IPS DF 6.9 (cell line): ENCODE measurements at regions not wholly inside any gene's neighbourhood (a gene's known extent, or its start where the extent isn't known, plus 50 kb on each side); places are given as distances from the start of the nearest gene placed in this dataset.

Source experiments
- DNase-seq: peaks from one replicate; pipeline ENCODE4 v3.0.0-alpha.2; 2013; ENCODE audit warnings: low read depth, low spot score
- H3K27ac ChIP-seq: one replicate; pipeline ENCODE4 v1.5.1; 2013; ENCODE audit warnings: low read length, control low read depth
- H3K27me3 ChIP-seq: 2 replicates; pipeline ENCODE4 v1.6.1; 2013; ENCODE audit warnings: mild to moderate bottlenecking, low read length; ENCODE audit not compliant: control insufficient read depth, insufficient read depth
- H3K36me3 ChIP-seq: 2 replicates; pipeline ENCODE4 v1.6.1; 2013; ENCODE audit warnings: low read length; ENCODE audit not compliant: control insufficient read depth, insufficient read depth
- H3K4me1 ChIP-seq: 2 replicates; pipeline ENCODE4 v1.6.1; 2013; ENCODE audit warnings: low read length; ENCODE audit not compliant: control insufficient read depth, insufficient read depth
- H3K4me3 ChIP-seq: 2 replicates; pipeline ENCODE4 v1.5.1; 2013; ENCODE audit warnings: mild to moderate bottlenecking, low read length
- H3K9me3 ChIP-seq: 2 replicates; pipeline ENCODE4 v1.6.1; 2013; ENCODE audit warnings: low read length, inconsistent platforms; ENCODE audit not compliant: control insufficient read depth, insufficient read depth
- WGBS: extraction: QIAGEN DNeasy Blood & Tissue Kit; methylation state at CpG from one replicate; pipeline ENCODE4 v1.1.7; 2013; ENCODE audit warnings: mixed read lengths, missing lambda C conversion rate; ENCODE audit not compliant: insufficient read length, insufficient coverage; 5-methylcytosine and 5-hydroxymethylcytosine counted together

DNA sequence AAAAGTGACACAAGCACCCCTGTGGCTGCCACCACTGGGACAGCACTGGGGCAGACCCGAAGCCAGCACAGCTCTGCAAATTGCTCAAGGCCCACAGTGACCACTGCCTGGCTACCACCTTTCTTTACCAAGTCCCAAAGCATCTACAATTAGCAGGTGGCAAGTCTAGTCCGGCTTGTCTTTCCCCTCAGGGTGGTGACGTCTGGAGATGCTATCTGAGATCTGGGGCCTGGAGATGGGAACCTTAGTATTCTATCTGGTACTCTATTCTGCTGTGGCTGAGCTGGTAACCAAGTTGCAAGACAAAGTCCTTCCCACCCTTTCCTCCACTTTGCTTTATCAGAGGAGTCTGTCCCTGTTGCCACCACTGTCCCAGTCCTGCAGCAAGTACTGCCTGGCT is 1010.1 kb upstream of the FLRT2 start:
- WGBS, result no CpG with 5 or more reads among the region's 3 CpGs
- H3K36me3 ChIP-seq, result no peaks in the 10 kb centered on the region
- no peaks in the 10 kb centered on the region for H3K27me3 ChIP-seq
- no peak for DNase-seq
- no peak overlapping the region for H3K27ac ChIP-seq
- no peak overlapping the region for H3K4me3 ChIP-seq
- no peaks in the 10 kb centered on the region for H3K4me1 ChIP-seq
- no peaks in the 10 kb centered on the region for H3K9me3 ChIP-seq

DNA sequence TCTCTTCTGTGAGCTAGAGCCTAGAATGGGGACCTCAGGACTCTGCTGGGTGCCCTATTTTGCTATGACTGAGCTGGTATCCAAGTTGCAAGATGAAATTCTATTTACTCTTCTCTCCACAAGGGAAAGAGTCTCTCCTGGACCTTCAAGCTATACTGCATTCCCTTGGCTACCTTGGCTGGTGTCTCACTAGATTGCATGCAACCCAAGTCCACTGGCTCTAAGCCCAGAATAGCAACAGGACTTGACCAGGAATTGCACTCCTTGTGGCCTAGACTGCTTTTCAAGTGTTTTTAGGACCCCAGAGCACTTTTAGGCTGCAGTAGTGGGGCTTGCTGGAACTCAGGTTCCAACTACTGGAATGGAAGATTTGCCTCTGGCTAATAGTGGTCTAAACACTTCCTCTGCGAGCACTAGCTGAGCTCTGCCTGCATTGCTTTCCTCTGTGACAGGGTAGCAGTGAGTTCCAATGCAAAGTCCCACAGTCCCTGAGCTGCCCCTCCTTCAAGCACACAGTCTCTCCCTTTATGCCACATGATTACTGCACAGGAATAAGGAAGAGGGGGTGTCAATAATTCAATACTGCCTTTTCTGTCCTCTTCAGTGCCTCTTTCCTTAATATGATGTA is 1009.1 kb upstream of the FLRT2 start:
- H3K27me3 ChIP-seq, result no peaks in the 10 kb centered on the region
- H3K9me3 ChIP-seq, result no peaks in the 10 kb centered on the region
- H3K4me3 ChIP-seq, result no peak overlapping the region
- DNase-seq, result no peak
- no peaks in the 10 kb centered on the region for H3K4me1 ChIP-seq
- no CpG with 5 or more reads among the region's 1 CpG for WGBS
- no peak overlapping the region for H3K27ac ChIP-seq
- H3K36me3 ChIP-seq, result no peaks in the 10 kb centered on the region

DNA sequence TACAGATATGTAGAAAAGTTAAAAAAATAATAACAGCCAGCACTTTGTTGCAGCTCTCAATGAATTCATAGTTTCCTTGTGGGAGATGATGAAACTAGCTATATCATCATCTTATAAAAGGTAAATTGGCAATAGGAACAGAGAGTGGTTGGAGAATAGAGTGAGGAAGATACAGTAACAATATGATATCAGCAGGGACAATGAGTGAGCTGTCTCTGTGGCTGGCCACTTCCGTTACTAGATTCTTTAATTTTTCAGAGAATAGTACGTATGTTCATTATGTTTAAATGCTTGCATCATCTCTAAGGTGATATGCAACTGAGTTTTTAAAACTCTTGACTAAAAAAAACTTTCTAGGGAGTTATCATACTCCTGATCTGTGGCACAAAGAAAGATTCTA is 1006.2 kb upstream of the FLRT2 start:
- Histone ChIP-seq H3K4me1 (no peaks in the 10 kb centered on the region), H3K27me3 (no peaks in the 10 kb centered on the region)
- WGBS, result no CpG with 5 or more reads among the region's 2 CpGs

DNA sequence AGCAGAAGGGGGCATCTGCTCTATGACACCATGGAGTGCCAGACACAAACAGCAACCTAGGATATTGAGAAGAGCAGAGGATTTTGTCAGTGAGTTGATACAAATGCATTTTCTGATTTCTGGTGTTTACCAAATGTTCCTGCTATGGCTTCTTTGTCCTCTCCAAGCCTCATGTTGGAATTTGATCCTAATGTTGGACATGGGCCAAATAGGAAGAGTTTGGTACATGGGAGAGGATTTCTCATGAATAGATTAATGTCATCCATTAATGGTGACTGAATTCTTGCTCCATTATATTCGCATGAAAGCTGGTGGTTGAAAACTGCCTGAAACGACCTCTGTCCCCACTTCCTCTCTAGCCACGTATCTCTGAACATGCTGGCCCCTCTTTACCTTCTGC is 1002.2 kb upstream of the FLRT2 start:
- H3K27ac ChIP-seq, result no peak overlapping the region
- H3K4me1 ChIP-seq, result no peaks in the 10 kb centered on the region
- H3K27me3 ChIP-seq, result no peaks in the 10 kb centered on the region
- no peaks in the 10 kb centered on the region for H3K9me3 ChIP-seq
- no peak for DNase-seq
- no CpG with 5 or more reads among the region's 3 CpGs for WGBS
- H3K36me3 ChIP-seq, result no peaks in the 10 kb centered on the region
- H3K4me3 ChIP-seq, result no peak overlapping the region

More for the DNA sequence above, 1006.2 kb upstream of the FLRT2 start:
- DNase-seq, result no peak
- no peak overlapping the region for H3K4me3 ChIP-seq
- no peak overlapping the region for H3K27ac ChIP-seq
- H3K9me3 ChIP-seq, result no peaks in the 10 kb centered on the region
- H3K36me3 ChIP-seq, result no peaks in the 10 kb centered on the region

DNA sequence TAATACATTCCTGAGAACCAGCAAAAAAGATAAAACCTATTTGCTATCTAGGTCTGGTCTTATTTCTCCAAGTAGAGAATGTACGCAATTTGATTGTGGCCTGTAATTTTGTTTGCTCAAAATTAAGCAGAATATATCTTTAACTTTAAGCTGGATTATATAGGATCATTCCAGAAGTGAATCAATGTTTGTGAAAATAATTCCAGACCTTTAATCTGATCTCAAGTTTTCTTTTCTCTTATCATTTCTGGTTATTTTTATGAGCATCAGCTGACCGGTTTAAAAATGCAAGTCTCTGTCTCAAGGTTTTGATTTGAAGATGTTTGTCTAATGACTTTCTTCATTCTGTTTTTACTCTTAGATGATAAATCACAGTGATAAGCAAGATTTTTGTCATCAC is 997.9 kb upstream of the FLRT2 start:
- H3K4me3 ChIP-seq, result no peak overlapping the region
- no peak overlapping the region for H3K27ac ChIP-seq
- DNase-seq, result no peak
- H3K36me3 ChIP-seq, result no peaks in the 10 kb centered on the region
- no peaks in the 10 kb centered on the region for H3K9me3 ChIP-seq
- WGBS, result no CpG with 5 or more reads among the region's 2 CpGs
- H3K4me1 ChIP-seq, result no peaks in the 10 kb centered on the region
- no peaks in the 10 kb centered on the region for H3K27me3 ChIP-seq

DNA sequence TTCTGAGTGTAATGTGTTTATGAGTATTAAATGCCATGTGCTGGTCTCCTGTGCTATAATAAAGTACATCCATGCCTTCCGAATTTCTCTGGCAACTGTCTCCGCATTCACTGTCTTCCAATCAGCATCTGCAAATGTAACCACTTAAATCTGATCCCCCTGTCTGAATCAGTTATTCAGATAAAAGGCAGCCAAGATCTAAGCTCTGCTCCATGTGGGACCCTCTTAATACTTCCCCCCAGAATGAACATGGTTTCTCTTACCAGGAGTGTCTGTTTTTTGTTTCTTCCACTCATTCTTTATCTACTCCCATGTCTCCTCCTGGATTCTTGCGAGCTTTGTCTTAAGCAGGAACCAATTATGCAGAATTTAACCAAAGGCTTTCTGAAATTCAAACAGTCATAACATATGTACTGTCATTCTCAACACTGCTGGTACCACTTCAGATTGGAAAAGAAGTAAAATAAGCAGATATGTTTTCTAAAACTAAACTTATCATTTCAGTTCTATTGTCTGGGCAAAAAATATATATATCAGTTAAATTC is 996.7 kb upstream of the FLRT2 start:
- no peak for DNase-seq
- Histone ChIP-seq H3K4me1 (no peaks in the 10 kb centered on the region), H3K27ac (no peak overlapping the region), H3K4me3 (no peak overlapping the region), H3K27me3 (no peaks in the 10 kb centered on the region), H3K9me3 (no peaks in the 10 kb centered on the region), H3K36me3 (no peaks in the 10 kb centered on the region)
- WGBS, result no CpG with 5 or more reads among the region's 3 CpGs

GRCh38 chr14:84533791-84534190 is 996.2 kb upstream of the FLRT2 start:
- WGBS, result no CpG with 5 or more reads among the region's 4 CpGs
- H3K27ac ChIP-seq, result no peak overlapping the region
- no peak for DNase-seq

DNA sequence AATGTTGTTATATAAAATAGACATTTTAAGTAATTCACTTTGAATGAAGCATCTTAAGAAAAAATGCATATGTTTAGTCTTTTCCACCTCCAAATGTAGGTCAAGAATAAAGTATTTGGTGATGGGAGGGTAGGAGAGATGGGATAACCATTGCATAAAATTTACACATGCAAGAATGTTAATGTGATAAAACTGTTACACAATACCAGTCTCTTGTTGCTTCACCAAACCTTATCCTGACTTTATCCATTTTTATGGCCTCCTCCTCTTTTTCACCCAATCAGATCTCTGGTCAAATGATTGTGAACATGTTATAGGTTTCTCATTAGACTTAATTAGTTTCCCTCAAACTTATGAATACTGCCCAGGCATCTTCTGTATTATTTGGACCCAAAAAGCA is 994.5 kb upstream of the FLRT2 start:
- no peak overlapping the region for H3K27ac ChIP-seq
- no peaks in the 10 kb centered on the region for H3K4me1 ChIP-seq
- no peaks in the 10 kb centered on the region for H3K9me3 ChIP-seq
- H3K36me3 ChIP-seq, result no peaks in the 10 kb centered on the region
- H3K4me3 ChIP-seq, result no peak overlapping the region
- no peak for DNase-seq
- no peaks in the 10 kb centered on the region for H3K27me3 ChIP-seq

More at GRCh38 chr14:84533791-84534190, 996.2 kb upstream of the FLRT2 start:
- Histone ChIP-seq H3K4me1 (no peaks in the 10 kb centered on the region), H3K9me3 (no peaks in the 10 kb centered on the region), H3K36me3 (no peaks in the 10 kb centered on the region), H3K4me3 (no peak overlapping the region), H3K27me3 (no peaks in the 10 kb centered on the region)

GRCh38 chr14:84535976-84536375 is 994.0 kb upstream of the FLRT2 start:
- WGBS, result no CpG with 5 or more reads among the region's 1 CpG
- Histone ChIP-seq H3K36me3 (no peaks in the 10 kb centered on the region), H3K9me3 (no peaks in the 10 kb centered on the region), H3K27me3 (no peaks in the 10 kb centered on the region), H3K4me1 (peaks cover 1% of the 10 kb centered on the region; the same call in 1 of the 2 replicates), H3K4me3 (no peak overlapping the region), H3K27ac (no peak overlapping the region)
- no peak for DNase-seq

DNA sequence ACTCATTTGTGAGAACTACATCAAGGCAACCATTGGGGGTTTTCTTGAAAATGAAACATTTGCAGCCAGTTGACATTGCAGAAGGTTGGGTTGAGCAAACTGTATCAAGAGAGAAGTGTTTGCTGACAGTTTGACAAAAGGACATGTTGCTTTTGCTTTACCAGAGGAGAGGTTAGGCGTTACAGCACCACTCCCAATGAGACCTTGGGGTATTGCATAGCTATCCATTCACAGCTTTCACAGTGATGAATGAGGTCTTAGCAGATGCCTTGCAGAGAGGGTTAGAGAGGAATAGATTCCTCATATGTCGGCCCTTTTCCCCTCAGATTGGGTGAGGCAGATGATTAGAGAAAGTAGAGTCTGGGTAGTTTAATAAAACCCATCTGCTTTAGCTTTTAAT is 988.9 kb upstream of the FLRT2 start:
- Histone ChIP-seq H3K36me3 (no peaks in the 10 kb centered on the region), H3K4me1 (peaks cover 1% of the 10 kb centered on the region; the same call in 1 of the 2 replicates), H3K27me3 (no peaks in the 10 kb centered on the region), H3K27ac (no peak overlapping the region), H3K9me3 (no peaks in the 10 kb centered on the region), H3K4me3 (no peak overlapping the region)
- no peak for DNase-seq
- WGBS, result no CpG with 5 or more reads among the region's 2 CpGs

GRCh38 chr14:84543859-84544258 is 986.1 kb upstream of the FLRT2 start:
- H3K4me3 ChIP-seq, result no peak overlapping the region
- peaks cover 1% of the 10 kb centered on the region; the same call in 1 of the 2 replicates for H3K4me1 ChIP-seq
- H3K36me3 ChIP-seq, result no peaks in the 10 kb centered on the region
- no peak for DNase-seq
- no peaks in the 10 kb centered on the region for H3K27me3 ChIP-seq
- H3K9me3 ChIP-seq, result no peaks in the 10 kb centered on the region
- no peak overlapping the region for H3K27ac ChIP-seq
- WGBS, result no CpG with 5 or more reads among the region's 1 CpG
